ENCODE measurements at regions not wholly inside any gene's neighbourhood (a gene's known extent, or its start where the extent isn't known, plus 50 kb on each side); places are given as distances from the start of the nearest gene placed in this dataset.

GRCh38 chr5:6115852-6116251 lies 262.5 kb downstream of the MED10 start:
- H3K27ac ChIP-seq (ENCODE audit: extremely low read depth, low read depth, low read length) = no peak overlapping the region
- H3K36me3 ChIP-seq (ENCODE audit: control insufficient read depth in 2 of 2, insufficient read depth in 1 of 2, low read length in 2 of 2) = no peaks in the 10 kb centered on the region
- no peak overlapping the region for H3K4me3 ChIP-seq (ENCODE audit: low read depth, low read length)
- ChIA-PET POLR2A (interaction anchor here (0.6 kb wide), 1 partner anchor 641 kb away, joined by 4 read pairs; no protein-coding TSS in a partner anchor), CTCF (interaction anchor here (1.2 kb wide), 1 partner anchor 39 kb away, joined by 3 read pairs; no protein-coding TSS in a partner anchor)
- H3K4me1 ChIP-seq (ENCODE audit: control insufficient read depth, insufficient read depth, low read length) = no peaks in the 10 kb centered on the region
- H3K9me3 ChIP-seq (ENCODE audit: control insufficient read depth, insufficient read depth, low read depth, low read length) = no peaks in the 10 kb centered on the region
- TF ChIP-seq, protein P1, sequence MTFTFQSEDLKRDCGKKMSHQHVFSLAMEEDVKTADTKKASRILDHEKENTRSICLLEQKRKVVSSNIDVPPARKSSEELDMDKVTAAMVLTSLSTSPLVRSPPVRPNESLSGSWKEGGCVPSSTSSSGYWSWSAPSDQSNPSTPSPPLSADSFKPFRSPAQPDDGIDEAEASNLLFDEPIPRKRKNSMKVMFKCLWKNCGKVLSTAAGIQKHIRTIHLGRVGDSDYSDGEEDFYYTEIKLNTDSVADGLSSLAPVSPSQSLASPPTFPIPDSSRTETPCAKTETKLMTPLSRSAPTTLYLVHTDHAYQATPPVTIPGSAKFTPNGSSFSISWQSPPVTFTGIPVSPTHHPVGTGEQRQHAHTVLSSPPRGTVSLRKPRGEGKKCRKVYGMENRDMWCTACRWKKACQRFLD (tag by site-specific recombination; IDR thresholded peaks at IDR 0.05) = no peak
- TF ChIP-seq ZNF645 (tag by site-specific recombination; IDR thresholded peaks at IDR 0.05) = no peak
- no peak for TF ChIP-seq ZNF335 (tag by site-specific recombination; conservative IDR thresholded peaks at IDR 0.05)
- TF ChIP-seq, protein P2, sequence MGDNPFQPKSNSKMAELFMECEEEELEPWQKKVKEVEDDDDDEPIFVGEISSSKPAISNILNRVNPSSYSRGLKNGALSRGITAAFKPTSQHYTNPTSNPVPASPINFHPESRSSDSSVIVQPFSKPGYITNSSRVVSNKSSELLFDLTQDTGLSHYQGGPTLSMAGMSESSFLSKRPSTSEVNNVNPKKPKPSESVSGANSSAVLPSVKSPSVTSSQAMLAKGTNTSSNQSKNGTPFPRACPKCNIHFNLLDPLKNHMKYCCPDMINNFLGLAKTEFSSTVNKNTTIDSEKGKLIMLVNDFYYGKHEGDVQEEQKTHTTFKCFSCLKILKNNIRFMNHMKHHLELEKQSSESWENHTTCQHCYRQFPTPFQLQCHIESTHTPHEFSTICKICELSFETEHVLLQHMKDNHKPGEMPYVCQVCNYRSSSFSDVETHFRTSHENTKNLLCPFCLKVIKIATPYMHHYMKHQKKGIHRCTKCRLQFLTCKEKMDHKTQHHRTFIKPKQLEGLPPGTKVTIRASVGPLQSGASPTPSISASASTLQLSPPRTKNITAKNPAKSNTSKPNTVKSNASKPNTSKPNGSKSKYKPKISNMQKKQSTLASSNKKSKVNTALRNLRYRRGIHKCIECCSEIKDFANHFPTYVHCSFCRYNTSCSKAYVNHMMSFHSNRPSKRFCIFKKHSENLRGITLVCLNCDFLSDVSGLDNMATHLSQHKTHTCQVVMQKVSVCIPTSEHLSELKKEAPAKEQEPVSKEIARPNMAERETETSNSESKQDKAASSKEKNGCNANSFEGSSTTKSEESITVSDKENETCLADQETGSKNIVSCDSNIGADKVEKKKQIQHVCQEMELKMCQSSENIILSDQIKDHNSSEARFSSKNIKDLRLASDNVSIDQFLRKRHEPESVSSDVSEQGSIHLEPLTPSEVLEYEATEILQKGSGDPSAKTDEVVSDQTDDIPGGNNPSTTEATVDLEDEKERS (tag by site-specific recombination; IDR thresholded peaks at IDR 0.05) = no peak
- TF ChIP-seq, protein P3, sequence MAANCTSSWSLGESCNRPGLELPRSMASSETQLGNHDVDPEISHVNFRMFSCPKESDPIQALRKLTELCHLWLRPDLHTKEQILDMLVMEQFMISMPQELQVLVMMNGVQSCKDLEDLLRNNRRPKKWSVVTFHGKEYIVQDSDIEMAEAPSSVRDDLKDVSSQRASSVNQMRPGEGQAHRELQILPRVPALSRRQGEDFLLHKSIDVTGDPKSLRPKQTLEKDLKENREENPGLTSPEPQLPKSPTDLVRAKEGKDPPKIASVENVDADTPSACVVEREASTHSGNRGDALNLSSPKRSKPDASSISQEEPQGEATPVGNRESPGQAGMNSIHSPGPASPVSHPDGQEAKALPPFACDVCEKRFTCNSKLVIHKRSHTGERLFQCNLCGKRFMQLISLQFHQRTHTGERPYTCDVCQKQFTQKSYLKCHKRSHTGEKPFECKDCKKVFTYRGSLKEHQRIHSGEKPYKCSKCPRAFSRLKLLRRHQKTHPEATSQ (tag by site-specific recombination; IDR thresholded peaks at IDR 0.05) = no peak

GRCh38 chr5:6112538-6112937 lies 265.8 kb downstream of the MED10 start:
- CTCF ChIA-PET = interaction anchor here (0.6 kb wide), 1 partner anchor 264 kb away, joined by 3 read pairs; no protein-coding TSS in a partner anchor
- Histone ChIP-seq H3K9me3 (ENCODE audit: control insufficient read depth, insufficient read depth, low read depth, low read length) (no peaks in the 10 kb centered on the region), H3K4me3 (ENCODE audit: low read depth, low read length) (no peak overlapping the region), H3K27ac (ENCODE audit: extremely low read depth, low read depth, low read length) (no peak overlapping the region), H3K36me3 (ENCODE audit: control insufficient read depth in 2 of 2, insufficient read depth in 1 of 2, low read length in 2 of 2) (no peaks in the 10 kb centered on the region), H3K4me1 (ENCODE audit: control insufficient read depth, insufficient read depth, low read length) (no peaks in the 10 kb centered on the region)
- POLR2A ChIA-PET = no interaction called here
- TF ChIP-seq ZNF146 (tag by site-specific recombination; IDR thresholded peaks at IDR 0.05) (no peak), ZBTB44 (tag by site-specific recombination; IDR thresholded peaks at IDR 0.05) (no peak), YY2 (tag by site-specific recombination; IDR thresholded peaks at IDR 0.05) (no peak), TCF7L2 (IDR thresholded peaks at IDR 0.05; ENCODE audit: borderline replicate concordance, low read depth, low read length) (no peak), ZNF473 (tag by site-specific recombination; IDR thresholded peaks at IDR 0.05) (no peak), ZNF112 (tag by site-specific recombination; IDR thresholded peaks at IDR 0.05) (no peak), ZNF138 (tag by site-specific recombination; IDR thresholded peaks at IDR 0.05; ENCODE audit: borderline replicate concordance) (no peak), PRDM6 (tag by site-specific recombination; IDR thresholded peaks at IDR 0.05) (no peak), KLF17 (tag by site-specific recombination; IDR thresholded peaks at IDR 0.05) (no peak), ZNF830 (tag by site-specific recombination; IDR thresholded peaks at IDR 0.05; ENCODE audit: low read depth) (no peak), OVOL3 (tag by site-specific recombination; IDR thresholded peaks at IDR 0.05) (no peak), ZNF670 (tag by site-specific recombination; IDR thresholded peaks at IDR 0.05; ENCODE audit: low read depth) (no peak), ZBTB17 (tag by site-specific recombination; IDR thresholded peaks at IDR 0.05) (no peak), ZNF114 (tag by site-specific recombination; IDR thresholded peaks at IDR 0.05) (no peak)
- TF ChIP-seq, protein P4, sequence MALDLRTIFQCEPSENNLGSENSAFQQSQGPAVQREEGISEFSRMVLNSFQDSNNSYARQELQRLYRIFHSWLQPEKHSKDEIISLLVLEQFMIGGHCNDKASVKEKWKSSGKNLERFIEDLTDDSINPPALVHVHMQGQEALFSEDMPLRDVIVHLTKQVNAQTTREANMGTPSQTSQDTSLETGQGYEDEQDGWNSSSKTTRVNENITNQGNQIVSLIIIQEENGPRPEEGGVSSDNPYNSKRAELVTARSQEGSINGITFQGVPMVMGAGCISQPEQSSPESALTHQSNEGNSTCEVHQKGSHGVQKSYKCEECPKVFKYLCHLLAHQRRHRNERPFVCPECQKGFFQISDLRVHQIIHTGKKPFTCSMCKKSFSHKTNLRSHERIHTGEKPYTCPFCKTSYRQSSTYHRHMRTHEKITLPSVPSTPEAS (tag by site-specific recombination; IDR thresholded peaks at IDR 0.05) = no peak
